ENCODE measurements at regions not wholly inside any gene's neighbourhood (a gene's known extent, or its start where the extent isn't known, plus 50 kb on each side); places are given as distances from the start of the nearest gene placed in this dataset.

GRCh38 chr7:46834921-46835320 lies 747.0 kb downstream of the TNS3 start:
- intact Hi-C loops (cut with micrococcal nuclease; ENCODE audit: unreplicated experiment) (no loop called here), in situ Hi-C loops (cut with MboI) (no loop called here)
- TF ChIP-seq TCF3 (IDR thresholded peaks at IDR 0.05; ENCODE audit: borderline replicate concordance, insufficient read depth, low read depth, low read length) (no peak), ESRRA (IDR thresholded peaks at IDR 0.05; ENCODE audit: low read length) (no peak), WRNIP1 (IDR thresholded peaks at IDR 0.05; ENCODE audit: borderline replicate concordance, low read depth, low read length) (no peak), TARDBP (IDR thresholded peaks at IDR 0.05; ENCODE audit: borderline replicate concordance) (no peak)
- DNase-seq (ENCODE audit: low read depth, low spot score), result no peak
- no peak overlapping the region for H3K9ac ChIP-seq (ENCODE audit: control insufficient read depth, insufficient read depth, low read length)
- SMC1A ChIA-PET (ENCODE audit: uncharacterized antibody, unreplicated experiment), result no interaction called here
- 1% methylated on average over 5 of the region's 5 CpGs for WGBS (ENCODE audit: insufficient coverage, insufficient replicate concordance, low lambda C conversion rate, missing lambda C conversion rate)
- no peak for ATAC-seq
- CTCF ChIA-PET, result no interaction called here
- H2AFZ ChIP-seq (ENCODE audit: control insufficient read depth, low read depth, low read length), result no peak overlapping the region
- H3K9me3 ChIP-seq (replicated peaks; ENCODE audit: control insufficient read depth, insufficient read depth, low read length), result no peaks in the 10 kb centered on the region
- no peaks in the 10 kb centered on the region for H3K27me3 ChIP-seq (replicated peaks in 1 of 2; ENCODE audit: control insufficient read depth in 2 of 2, insufficient read depth in 2 of 2, low read length in 1 of 2)
- no peaks in the 10 kb centered on the region for H3K36me3 ChIP-seq (ENCODE audit: control insufficient read depth in 2 of 2, insufficient read depth in 2 of 2, low read length in 1 of 2)
- no peak overlapping the region for H3K4me3 ChIP-seq
- no peak for FAIRE-seq
- BruUV-seq (replicated peaks), result no TSS peak
- POLR2A ChIA-PET, result no interaction called here
- RAD21 ChIA-PET (ENCODE audit: unreplicated experiment), result no interaction called here
- H3K79me2 ChIP-seq (ENCODE audit: control insufficient read depth, insufficient read depth, low read length), result no peaks in the 10 kb centered on the region
- no peaks in the 10 kb centered on the region for H4K20me1 ChIP-seq (ENCODE audit: control insufficient read depth, insufficient read depth)
- no peaks in the 10 kb centered on the region for H3K4me1 ChIP-seq (ENCODE audit: control insufficient read depth, insufficient read depth, low read length)
- H3K27ac ChIP-seq (ENCODE audit: control insufficient read depth, insufficient read depth), result no peak overlapping the region
- H3K4me2 ChIP-seq (ENCODE audit: control insufficient read depth, insufficient read depth), result no peak overlapping the region

- Histone ChIP-seq H3K9ac (ENCODE audit: control insufficient read depth, insufficient read depth, low read length) (no peak overlapping the region), H4K20me1 (ENCODE audit: control insufficient read depth, insufficient read depth) (no peaks in the 10 kb centered on the region), H3K79me2 (ENCODE audit: control insufficient read depth, insufficient read depth, low read length) (no peaks in the 10 kb centered on the region), H3K36me3 (ENCODE audit: control insufficient read depth in 2 of 2, insufficient read depth in 2 of 2, low read length in 1 of 2) (no peaks in the 10 kb centered on the region), H3K27ac (ENCODE audit: control insufficient read depth, insufficient read depth) (no peak overlapping the region), H3K4me3 (no peak overlapping the region), H3K4me2 (ENCODE audit: control insufficient read depth, insufficient read depth) (no peak overlapping the region), H3K27me3 (replicated peaks in 1 of 2; ENCODE audit: control insufficient read depth in 2 of 2, insufficient read depth in 2 of 2, low read length in 1 of 2) (no peaks in the 10 kb centered on the region), H3K4me1 (ENCODE audit: control insufficient read depth, insufficient read depth, low read length) (no peaks in the 10 kb centered on the region), H2AFZ (ENCODE audit: control insufficient read depth, low read depth, low read length) (no peak overlapping the region), H3K9me3 (replicated peaks; ENCODE audit: control insufficient read depth, insufficient read depth, low read length) (no peaks in the 10 kb centered on the region)
- 25% methylated on average over 1 of the region's 1 CpG for WGBS (ENCODE audit: insufficient coverage, insufficient replicate concordance, low lambda C conversion rate, missing lambda C conversion rate)
- DNase-seq (ENCODE audit: low read depth, low spot score) (no peak), ATAC-seq (no peak), FAIRE-seq (no peak)
- RAD21 ChIA-PET (ENCODE audit: unreplicated experiment), result no interaction called here
- in situ Hi-C loops (cut with MboI), result no loop called here
- no peak for TF ChIP-seq SIX5 (IDR thresholded peaks at IDR 0.05; ENCODE audit: low read depth, low read length, severe bottlenecking)
- TF ChIP-seq WRNIP1 (IDR thresholded peaks at IDR 0.05; ENCODE audit: borderline replicate concordance, low read depth, low read length), result no peak
- TF ChIP-seq EZH2 (IDR thresholded peaks at IDR 0.05; ENCODE audit: borderline replicate concordance, control insufficient read depth, low read depth, low read length), result no peak
- TF ChIP-seq SREBF1 (IDR thresholded peaks at IDR 0.05; ENCODE audit: low read length), result no peak
- TF ChIP-seq TAF1 (IDR thresholded peaks at IDR 0.05; ENCODE audit: borderline replicate concordance, low read depth, low read length), result no peak
- no peak for TF ChIP-seq EP300 (IDR thresholded peaks at IDR 0.05; ENCODE audit: borderline replicate concordance in 1 of 2, control insufficient read depth in 1 of 2, low read depth in 2 of 2, low read length in 2 of 2)
- CTCF ChIA-PET, result interaction anchor here (0.7 to 1.0 kb wide), 2 partner anchors 22 to 28 kb away, joined by 3 to 4 read pairs; no protein-coding TSS in a partner anchor
- SMC1A ChIA-PET (ENCODE audit: uncharacterized antibody, unreplicated experiment), result interaction anchor here (1.5 kb wide), 1 partner anchor 65 kb away, joined by 3 read pairs; no protein-coding TSS in a partner anchor
- no TSS peak for BruUV-seq (replicated peaks)
- POLR2A ChIA-PET, result no interaction called here
- intact Hi-C loops (cut with micrococcal nuclease; ENCODE audit: unreplicated experiment), result no loop called here
Measured at GRCh38 chr7:46833197-46833596, 748.7 kb downstream of the TNS3 start.
